ENCODE measurements at regions not wholly inside any gene's neighbourhood (a gene's known extent, or its start where the extent isn't known, plus 50 kb on each side); places are given as distances from the start of the nearest gene placed in this dataset.

- no peak overlapping the region for H2AFZ ChIP-seq
- H3K27ac ChIP-seq (ENCODE audit: low read depth): no peak overlapping the region
- Mint-ChIP-seq H3K9me3 (no peaks in the 10 kb centered on the region; the same call in 2 of the 3 replicates), H3K27me3 (ENCODE audit: insufficient read depth, low read depth, poor library complexity) (peaks cover 14% of the 10 kb centered on the region), H3K4me1 (no peaks in the 10 kb centered on the region), H3K36me3 (ENCODE audit: low read depth) (no peaks in the 10 kb centered on the region), H3K4me3 (no peak overlapping the region), H3K27ac (no peak overlapping the region)
- TF ChIP-seq POLR2AphosphoS5 (IDR thresholded peaks at IDR 0.05; ENCODE audit: low read depth) (no peak), JUNB (IDR thresholded peaks at IDR 0.05; ENCODE audit: unreplicated experiment) (no peak), EZH2phosphoT487 (IDR thresholded peaks at IDR 0.05; ENCODE audit: unreplicated experiment) (no peak), EZH2 (IDR thresholded peaks at IDR 0.05; ENCODE audit: low read depth, unreplicated experiment) (no peak), CREB1 (CRISPR knock-in tag; IDR thresholded peaks at IDR 0.05; ENCODE audit: low read depth) (no peak), CTCF (conservative IDR thresholded peaks at IDR 0.05; ENCODE audit: low read depth in 2 of 2) (no peak), ZNF331 (CRISPR knock-in tag; IDR thresholded peaks at IDR 0.05; ENCODE audit: low read depth) (no peak), NANOG (IDR thresholded peaks at IDR 0.05; ENCODE audit: borderline replicate concordance) (no peak), ZNF462 (CRISPR knock-in tag; IDR thresholded peaks at IDR 0.05) (no peak), STAT1 (IDR thresholded peaks at IDR 0.05; ENCODE audit: unreplicated experiment) (no peak), REST (IDR thresholded peaks at IDR 0.05; ENCODE audit: unreplicated experiment) (no peak), ZNF114 (CRISPR knock-in tag; IDR thresholded peaks at IDR 0.05) (no peak), ETS1 (IDR thresholded peaks at IDR 0.05) (no peak)
- H3F3A ChIP-seq (replicated peaks; ENCODE audit: low read depth): no peaks in the 10 kb centered on the region
- no peak for ATAC-seq
- H3K4me2 ChIP-seq: no peak overlapping the region
- H3K9me2 ChIP-seq (ENCODE audit: insufficient read depth): no peaks in the 10 kb centered on the region
- no peaks in the 10 kb centered on the region for H3K79me2 ChIP-seq (replicated peaks; ENCODE audit: insufficient read depth)
- H3K4me1 ChIP-seq (ENCODE audit: insufficient read depth): no peaks in the 10 kb centered on the region
- DNase-seq (ENCODE audit: low spot score): no peak
- H3K4me3 ChIP-seq: no peak overlapping the region
- H3K27me3 ChIP-seq (ENCODE audit: insufficient read depth): no peaks in the 10 kb centered on the region
- H3K36me3 ChIP-seq (ENCODE audit: insufficient read depth): no peaks in the 10 kb centered on the region
- H4K20me1 ChIP-seq (replicated peaks; ENCODE audit: insufficient read depth): no peaks in the 10 kb centered on the region
Observed at GRCh38 chr14:101506211-101506925, 54.9 kb upstream of the DIO3 start.
